HG02885 (cell line): ENCODE measurements at regions not wholly inside any gene's neighbourhood (a gene's known extent, or its start where the extent isn't known, plus 50 kb on each side); places are given as distances from the start of the nearest gene placed in this dataset.
A peak's percentile ranks its signal among the peaks of the same experiment; 100 is the strongest.
"Not testable (repeated sequence)": the region's sequence is repeated elsewhere in the genome, so short reads cannot be mapped to it uniquely, and the experiment has no call there.

Experiments used
- ATAC-seq: cut with Tn5 transposase; IDR thresholded peaks from one replicate; pipeline ENCODE4 v1.9.1; 2021; ENCODE audit warnings: mild to moderate bottlenecking; ENCODE audit not compliant: unreplicated experiment, poor library complexity

DNA sequence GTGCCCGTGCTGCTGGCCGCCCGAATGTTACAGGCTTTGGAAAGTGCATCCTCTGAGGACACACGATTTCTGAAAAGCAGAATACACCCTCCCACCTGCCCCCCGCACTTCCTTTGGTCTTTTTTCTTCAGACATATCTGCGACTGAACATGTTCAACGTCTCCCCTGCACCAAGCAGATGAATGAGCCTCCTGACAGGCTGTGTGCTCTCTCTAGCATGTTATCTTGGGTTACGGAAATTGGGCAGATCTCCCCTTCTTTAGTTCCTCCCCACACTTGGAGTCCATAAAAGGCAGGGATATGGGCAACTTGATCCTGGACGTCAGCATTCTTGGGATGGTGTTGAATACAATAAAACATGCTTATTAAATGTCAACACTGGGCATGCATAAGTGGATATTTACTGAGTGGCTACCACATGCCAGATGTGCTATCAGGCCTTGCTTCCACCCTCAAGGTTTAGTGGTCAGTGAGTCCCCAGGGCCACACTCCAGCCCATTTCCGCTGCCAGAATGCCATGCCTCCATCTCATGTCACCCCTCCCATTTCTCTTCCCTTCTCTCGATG is 130.4 kb downstream of the TRIM43 start:
- no peak for ATAC-seq

DNA sequence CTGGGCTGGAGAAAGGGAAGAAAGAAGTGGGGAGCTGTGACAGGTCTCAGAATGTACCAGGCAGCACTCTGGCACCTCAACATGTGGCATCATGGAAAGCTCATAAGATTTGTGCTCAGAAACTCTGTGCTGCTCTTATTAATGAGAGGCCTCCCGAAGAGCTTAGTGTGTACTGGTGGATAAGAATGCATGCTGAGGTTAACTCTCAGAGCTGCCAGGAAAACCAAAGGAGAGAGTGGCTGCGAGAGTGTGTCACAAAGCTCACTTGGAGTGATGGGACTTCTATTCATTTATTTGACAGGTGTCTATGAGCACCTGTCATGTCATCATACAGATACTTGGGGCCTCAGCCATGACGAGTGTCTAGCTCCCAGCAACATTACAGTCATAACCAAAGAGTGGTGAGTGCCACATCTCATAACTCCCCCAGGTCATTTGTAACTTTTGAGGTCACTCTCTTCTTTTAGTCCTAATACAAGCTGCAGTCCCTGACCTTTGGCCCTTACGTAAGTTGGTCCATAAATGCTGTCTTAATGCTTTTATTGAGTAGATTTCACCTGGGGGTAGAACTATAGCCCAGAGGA is 131.9 kb downstream of the TRIM43 start:
- not testable (repeated sequence) for ATAC-seq

DNA sequence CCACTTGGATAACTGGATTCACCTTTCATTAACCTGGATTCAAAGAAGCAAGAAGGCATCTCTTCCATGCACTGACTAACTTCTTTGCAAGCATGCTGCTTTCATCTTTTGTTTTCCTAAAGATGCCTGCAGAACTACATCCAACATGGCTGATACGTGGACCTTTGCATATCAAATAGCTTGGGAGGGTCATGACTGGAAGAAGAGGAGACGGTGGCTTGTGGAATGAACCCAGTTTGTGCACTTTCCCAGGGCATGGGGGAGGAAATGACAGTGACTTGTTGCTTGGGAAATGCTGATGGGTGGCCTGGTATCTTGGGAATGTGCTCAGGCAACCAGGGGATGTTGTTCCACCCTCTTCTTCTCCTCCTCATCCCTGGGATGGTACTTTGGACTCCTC is 133.4 kb downstream of the TRIM43 start:
- ATAC-seq, result not testable (repeated sequence)

DNA sequence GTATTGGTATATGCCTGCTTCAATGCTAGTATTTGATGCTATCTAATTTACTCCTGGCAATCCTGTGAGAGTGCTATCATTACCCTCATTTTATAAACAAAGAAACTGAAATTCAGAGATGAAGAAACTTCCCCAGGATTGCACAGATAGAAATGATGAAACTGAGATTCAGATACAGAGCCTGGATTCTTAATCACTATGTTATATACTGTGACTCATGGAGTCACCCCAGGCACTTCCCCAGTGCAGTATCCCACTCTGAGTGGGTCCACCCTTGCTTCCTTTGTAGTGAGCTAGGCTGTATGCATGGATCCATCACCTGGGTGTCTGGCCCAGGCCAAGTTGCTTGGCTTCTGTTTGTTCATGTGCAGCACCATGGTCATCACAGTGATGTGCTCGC is 133.9 kb downstream of the TRIM43 start:
- ATAC-seq, result not testable (repeated sequence)

DNA sequence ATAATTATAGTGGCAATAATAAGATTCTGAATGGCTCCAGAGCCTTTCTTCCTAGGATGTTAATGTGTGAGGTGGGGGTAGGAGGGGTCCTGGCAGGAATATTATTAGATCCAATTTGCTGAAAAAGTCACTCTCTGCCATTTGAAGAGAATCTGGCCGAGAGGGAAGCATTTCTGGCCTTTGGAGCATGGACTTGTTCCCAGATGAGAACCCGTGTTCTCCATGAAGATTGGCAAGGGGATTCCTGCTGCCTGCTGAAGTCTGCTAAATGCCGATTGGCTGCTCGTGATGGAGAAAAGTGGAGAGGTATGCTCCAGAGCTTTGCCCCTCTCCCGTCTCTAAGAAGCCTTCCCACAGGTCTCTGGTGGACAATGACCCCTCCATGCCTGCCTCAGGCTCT is 135.6 kb downstream of the TRIM43 start:
- ATAC-seq, result not testable (repeated sequence)

DNA sequence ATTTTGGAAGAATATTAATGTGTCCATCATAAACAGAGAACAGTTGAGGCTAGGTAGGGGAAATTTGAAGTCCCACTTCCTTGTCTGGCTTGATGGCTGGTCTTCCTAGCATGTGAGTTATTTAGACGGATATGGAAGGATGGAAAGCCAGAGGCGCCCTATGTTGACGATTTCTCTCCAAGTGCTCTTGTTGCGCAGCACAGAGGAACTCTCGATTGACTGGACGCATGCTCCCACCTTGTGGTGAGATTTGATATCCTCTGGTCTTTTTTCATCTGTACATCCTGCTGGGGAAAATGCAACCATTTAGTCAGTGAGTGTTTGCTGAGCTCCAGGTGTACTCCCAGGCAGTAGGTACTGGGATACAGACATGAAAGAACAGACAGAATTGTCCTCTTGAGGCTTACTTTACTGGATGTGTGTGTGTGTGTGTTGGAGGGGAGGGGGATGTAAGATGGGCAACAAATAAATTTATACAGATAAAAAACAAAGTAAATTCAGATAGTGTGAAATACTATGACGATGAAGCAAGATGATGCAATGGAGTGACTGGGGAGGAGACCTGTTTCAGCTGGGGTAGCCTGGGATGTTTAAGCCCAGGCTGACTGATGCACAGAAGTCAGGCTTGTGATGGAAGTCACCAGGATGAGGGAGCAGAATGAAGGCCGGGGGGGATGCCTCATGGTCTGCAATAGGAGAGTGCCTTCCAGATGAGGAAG is 137.2 kb downstream of the TRIM43 start:
- peak; percentile 59 for ATAC-seq

DNA sequence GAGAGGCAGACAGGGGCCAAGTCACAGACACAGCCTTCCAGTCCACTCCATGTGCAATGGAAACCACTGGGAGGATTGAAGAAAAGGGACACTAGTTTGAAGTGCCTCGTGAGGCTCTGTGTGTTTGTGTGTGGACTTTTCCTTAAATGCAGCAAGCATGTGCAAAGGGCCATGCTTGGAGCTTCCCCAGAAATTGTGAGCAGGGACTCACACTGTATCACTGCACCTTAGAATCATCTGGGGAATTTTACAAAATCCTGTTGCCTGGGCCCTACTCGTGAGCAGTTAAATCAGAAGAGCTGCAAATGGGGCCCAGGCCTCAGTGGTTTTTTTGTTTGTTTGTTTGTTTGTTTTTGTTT is 137.8 kb downstream of the TRIM43 start:
- ATAC-seq, result no peak

DNA sequence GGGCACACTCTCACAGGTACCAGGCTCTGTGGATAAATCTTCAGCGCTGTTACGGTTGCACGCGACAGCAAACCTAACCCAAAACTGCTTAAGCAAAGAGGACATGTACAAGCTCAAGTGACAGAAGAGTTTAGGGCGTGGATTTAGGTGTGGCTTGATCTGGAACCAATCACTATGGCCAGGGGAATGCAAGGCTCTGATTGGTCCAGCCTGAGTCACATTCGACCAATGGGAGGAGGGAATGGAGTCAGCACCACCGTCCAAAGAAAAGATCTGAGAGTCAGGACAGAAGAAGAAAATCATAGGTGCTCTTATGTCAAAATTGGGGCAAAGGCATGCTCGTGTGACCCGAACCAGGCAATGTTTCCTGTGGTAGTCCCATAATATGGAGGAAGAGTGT is 139.0 kb downstream of the TRIM43 start:
- ATAC-seq, result no peak

DNA sequence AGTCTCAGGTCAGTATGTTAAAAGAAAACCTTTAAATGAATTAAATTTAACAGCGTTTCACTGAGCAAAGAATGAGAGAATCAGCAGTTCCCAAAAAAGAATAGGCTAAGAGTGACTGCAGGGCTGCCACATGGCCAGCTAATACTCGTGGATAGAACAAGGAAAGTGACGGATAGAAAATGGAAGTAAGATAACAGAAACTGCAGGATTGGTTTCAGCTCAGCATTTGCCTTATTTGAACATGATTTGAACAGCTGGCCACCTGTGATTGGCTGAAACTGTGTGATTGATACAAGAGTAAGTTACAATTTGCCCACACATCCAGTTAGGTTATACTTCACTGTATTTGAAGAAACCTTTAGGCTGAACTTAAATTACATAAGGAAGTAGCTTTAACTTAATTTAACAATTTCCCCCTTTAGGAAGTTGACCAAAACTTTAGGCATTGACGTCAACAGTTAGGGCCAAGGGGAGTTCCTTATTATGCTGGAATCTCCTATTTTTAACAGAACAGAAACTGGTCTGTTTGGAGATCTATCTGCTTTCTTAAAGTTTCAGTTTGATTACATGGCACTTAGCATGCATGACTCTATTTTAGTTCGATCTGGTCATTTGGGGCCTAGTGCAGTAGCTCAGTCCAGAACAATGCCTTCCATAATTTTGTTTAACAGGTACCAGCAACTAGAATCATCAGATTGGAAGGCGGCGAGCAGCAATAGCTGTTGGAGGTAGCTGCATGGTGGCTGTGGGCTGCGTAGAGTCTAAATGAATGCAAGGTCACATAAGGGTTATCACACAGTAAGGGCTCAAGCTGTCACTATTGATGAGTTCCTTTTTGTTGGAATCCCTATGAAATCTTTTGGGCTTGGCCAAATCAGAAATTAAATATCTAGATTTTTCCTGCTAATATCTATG is 143.4 kb downstream of the TRIM43 start:
- ATAC-seq, result no peak

DNA sequence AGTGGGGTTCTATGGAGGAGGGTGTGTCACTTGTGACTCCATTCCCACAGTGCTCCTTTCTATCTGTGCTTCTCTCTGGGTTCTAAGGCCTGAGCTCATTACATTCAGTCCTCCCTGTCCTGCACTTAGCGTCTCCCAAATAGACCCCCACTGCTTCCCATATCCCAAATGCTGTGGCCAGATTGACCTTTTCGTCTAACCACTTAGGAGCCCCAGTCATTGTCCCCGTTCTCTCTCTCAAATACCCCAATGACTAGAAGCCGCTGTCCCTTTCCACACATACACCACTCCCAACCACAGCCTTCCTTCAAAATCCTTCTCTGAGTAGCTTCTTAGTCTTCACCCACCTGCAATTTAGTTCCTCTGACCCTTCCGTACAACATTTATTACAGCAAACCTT is 146.5 kb downstream of the TRIM43 start:
- ATAC-seq, result no peak

DNA sequence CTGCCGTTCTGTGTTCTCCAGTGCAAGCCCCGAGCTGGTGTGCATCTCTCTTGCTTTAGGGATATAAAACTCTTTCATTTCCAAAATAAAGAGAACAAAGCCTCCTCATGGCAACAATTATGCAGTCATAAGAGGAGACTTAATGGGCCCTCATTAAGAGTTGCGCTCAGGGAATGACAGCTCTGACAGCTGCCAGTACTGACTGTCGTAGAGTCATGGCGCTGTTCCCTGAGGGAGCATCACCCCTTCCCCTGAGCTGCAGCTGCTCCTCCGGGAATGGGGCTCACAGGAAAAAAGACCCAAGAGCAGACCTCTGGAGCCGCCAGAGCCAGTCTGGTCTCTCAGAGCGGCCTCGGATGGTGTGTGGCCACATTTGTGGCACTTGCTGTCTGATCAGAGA is 160.3 kb downstream of the TRIM43 start:
- ATAC-seq, result not testable (repeated sequence)

DNA sequence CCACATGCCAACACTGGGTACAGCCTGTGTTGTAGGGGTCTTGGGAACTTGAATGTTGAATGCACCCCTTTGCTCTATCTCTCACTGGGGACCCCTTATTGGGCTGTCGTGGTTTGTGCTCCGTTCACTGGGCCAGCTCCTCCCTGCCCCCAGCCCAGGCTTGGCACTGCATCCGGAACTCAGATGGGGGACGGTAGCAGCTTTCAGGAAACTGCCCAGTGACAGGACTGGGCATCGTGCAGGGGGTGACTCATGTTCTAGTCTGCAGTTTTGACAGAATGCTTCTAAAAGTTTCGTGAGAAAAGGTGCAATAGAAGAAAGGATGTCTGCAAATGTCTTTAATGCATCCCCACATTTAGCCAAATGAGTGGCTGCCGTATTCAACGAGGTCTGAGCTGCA is 162.0 kb downstream of the TRIM43 start:
- ATAC-seq, result not testable (repeated sequence)

DNA sequence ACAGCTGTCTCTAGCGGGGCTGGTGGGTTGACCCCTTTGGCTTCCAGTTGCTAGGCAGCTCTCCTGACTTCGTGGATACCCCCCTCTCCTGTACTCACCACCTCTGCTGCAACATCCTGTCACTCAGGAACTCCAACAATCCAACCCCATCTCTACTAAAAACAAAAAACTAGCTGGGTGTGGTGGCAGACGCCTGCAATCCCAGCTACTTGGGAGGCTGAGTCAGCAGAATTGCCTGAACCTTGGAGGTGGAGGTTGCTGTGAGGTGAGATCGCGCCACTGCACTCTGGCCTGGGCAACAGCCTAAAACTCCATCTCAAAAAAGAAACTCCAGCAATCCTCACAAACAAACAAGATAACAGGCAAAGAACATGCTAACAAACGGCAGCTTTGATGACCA is 162.4 kb downstream of the TRIM43 start:
- not testable (repeated sequence) for ATAC-seq

DNA sequence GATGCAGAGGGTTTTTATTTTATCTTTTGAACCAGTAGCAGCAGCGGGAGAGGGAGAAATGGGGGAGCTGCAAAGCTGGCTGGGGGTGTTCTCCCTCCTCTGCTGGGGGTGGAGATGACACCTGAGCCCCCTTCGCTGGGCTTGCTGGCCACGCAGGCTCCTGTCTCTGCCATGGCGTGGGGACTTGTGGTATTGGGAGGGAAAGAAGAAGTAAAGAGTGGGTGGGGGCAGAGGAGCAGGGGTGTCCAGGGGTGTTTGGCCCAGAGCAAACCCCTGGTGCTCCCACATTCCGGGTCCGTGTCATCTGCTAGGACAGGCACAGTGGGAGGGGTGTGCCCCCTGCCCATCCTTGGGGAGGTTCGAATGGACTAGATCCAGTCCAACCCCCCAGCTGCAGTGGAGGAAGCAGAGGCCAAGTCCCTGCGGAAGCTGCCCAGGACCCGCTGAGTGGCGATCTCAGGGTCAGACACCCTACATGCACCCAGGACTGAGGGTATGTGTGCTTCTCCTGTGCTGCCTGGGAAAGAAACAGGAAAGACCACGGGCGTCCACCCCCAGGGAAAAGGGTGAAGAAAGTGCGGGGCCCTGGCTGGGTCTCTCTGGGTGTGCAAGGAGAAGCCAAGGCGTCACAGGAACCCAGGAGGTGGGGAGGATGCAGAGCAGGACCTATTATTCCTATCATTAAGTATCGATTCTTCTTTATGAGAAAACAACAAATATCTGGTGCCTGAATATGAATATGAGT is 163.2 kb downstream of the TRIM43 start:
- ATAC-seq, result not testable (repeated sequence)

DNA sequence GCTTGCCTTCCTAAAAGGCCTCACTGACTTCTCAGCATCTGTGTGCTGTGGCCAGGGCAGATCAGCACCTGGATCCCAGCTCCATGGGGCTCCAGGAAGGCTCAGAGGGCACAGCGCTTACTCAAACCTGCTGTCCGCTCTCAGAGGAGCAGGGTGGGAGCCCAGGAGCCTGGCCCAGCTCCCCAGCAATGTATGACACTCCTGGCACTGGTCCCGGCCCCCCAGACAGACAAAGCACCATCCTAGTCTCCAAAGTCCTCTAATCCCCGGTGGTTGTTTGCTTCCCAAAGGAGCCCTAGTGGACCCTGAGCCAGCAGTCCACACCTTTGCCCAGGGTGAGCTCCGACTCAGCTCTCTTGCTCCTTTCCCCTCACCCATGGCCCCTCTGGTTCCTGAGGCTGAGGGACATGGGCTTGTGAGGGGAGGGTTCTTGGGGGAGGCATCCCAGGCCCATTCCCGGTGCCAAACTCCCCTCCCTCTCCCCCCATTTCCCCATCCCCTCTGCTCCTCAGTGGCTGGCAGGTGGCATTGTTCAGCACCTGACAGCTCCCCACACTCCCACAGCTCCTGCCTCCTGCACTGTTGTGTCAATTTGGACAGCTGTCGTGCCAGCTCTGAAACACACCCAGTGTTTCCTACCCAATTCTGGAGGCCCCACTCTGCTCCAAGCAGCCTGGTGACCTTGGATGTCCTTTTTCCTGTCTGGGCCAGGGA is 164.3 kb downstream of the TRIM43 start:
- not testable (repeated sequence) for ATAC-seq

DNA sequence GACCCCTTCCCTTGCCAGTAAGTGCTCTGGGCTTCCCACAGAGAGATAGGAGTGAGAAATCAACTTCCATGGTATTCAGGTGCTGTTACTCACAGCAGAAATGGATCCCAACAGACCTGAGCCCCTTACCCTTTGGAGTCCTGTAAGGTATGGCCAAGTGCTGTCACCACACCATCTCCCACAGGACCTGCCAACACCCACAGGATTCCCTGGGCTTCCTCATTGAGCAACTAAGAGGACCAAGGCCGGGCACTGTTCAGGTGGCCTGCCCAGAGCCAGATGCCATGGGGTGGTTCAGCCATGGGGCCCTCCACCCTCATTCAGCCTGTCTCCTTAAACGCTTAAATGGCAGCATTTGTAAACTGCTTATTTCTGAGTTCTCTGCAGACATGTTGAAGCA is 166.2 kb downstream of the TRIM43 start:
- no peak for ATAC-seq

DNA sequence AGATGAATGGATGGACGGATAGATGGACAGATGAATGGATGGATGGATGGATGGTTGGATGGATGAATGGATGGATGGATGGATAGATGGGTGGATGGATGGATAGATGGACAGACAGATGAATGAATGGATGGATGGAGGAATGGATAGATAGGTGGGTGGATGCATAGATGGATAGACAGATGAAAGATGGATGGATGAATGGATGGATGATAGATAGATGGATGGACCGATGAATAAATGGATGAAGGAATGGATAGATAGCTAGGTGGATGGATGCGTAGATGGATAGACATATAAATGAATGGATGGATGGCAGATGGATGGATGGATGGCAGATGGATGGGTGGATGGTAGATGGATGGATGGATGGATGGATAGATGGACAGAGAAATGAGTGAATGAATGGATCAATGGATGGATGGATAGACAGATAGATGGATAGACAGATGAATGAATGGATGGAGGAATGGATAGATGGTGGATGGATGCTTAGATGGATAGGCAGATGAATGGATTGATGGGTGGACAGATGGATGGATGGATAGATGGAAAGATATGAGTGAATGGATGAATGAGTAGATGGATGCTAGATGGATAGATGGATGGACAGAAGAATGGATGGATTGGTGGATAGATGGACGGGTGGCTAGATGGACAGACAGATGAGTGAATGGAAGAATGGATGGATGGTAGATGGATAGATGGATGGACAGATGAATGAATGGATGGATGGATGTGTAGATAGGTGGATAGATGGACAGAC is 167.9 kb downstream of the TRIM43 start:
- ATAC-seq, result no peak

DNA sequence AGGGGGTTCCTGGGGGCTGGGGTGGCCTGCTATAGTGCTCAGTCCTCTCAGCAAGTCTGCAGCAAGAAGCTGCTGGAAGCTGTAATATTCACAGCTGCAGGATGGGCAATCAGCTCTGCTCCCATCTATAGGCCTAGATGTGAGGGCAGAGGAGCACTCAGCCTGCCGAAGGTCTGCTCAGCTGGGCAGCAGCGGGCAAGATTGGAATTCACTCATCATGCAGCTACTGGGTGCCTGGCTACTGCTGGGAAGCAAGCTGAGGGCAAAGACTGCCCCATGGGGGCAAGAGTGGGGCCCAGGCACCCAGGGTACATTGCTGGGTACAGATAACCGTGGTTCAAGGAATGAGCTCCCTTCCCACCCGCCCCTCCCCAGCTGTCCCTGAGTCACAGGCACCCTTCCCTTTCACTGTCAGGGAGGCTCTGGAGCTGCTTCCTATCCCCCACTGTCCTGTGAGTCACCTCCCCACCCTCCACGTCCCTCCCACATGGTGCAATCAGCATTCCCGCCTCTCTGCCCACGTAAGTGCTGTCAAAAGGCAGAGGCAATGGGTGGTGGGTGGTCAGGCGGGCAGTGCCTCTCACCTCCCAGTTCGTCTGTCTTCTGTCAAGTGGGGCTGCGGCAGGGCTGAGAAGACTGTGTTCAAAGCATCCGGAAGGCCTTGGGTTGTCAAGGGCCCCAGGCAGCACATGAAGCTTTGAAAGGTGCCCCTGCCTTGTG is 169.2 kb downstream of the TRIM43 start:
- no peak for ATAC-seq
